ENCODE measurements at regions not wholly inside any gene's neighbourhood (a gene's known extent, or its start where the extent isn't known, plus 50 kb on each side); places are given as distances from the start of the nearest gene placed in this dataset.
A peak's percentile ranks its signal among the peaks of the same experiment; 100 is the strongest.

GRCh38 chr5:1667648-1668140 is 131.9 kb downstream of the MRPL36 start:
- H4K20me1 ChIP-seq (ENCODE audit: low read length): no peaks in the 10 kb centered on the region
- H3K4me3 ChIP-seq (ENCODE audit: low read length): no peak overlapping the region
- H3K9me2 ChIP-seq (replicated peaks; ENCODE audit: low read length): no peaks in the 10 kb centered on the region
- no peaks in the 10 kb centered on the region for H3K36me3 ChIP-seq (ENCODE audit: low read depth, low read length)
- no peaks in the 10 kb centered on the region for H3K4me1 ChIP-seq (ENCODE audit: insufficient read depth, low read length)
- no peaks in the 10 kb centered on the region for H3F3A ChIP-seq (ENCODE audit: low read length, unreplicated experiment)
- H3K9ac ChIP-seq (ENCODE audit: low read length): no peak overlapping the region
- ChIA-PET POLR2A (ENCODE audit: unreplicated experiment) (no interaction called here), CTCF (no interaction called here)
- no peak overlapping the region for H3K27ac ChIP-seq (ENCODE audit: low read length)
- TF ChIP-seq CTCF (conservative IDR thresholded peaks at IDR 0.05; ENCODE audit: low read depth, low read length): no peak
- TF ChIP-seq EZH2 (IDR thresholded peaks at IDR 0.05; ENCODE audit: low read length, unreplicated experiment): no peak
- TF ChIP-seq EZH2phosphoT487 (IDR thresholded peaks at IDR 0.05; ENCODE audit: borderline replicate concordance, low read length): no peak
- intact Hi-C loops (cut with micrococcal nuclease): no loop called here
- H3K9me3 ChIP-seq (ENCODE audit: low read length): no peaks in the 10 kb centered on the region
- no peak for ATAC-seq
- peaks cover 52% of the 10 kb centered on the region for H3K27me3 ChIP-seq (ENCODE audit: low read length)
- no peak overlapping the region for H2AFZ ChIP-seq (ENCODE audit: low read length)
- no peak overlapping the region for H3K4me2 ChIP-seq (ENCODE audit: low read length)
- no TSS peak for BruUV-seq (replicated peaks)
- no peak for DNase-seq
- H3K79me2 ChIP-seq (ENCODE audit: low read length): no peaks in the 10 kb centered on the region

GRCh38 chr5:1666812-1667588 is 132.6 kb downstream of the MRPL36 start:
- Histone ChIP-seq H2AFZ (ENCODE audit: low read length) (no peak overlapping the region), H3K9me3 (ENCODE audit: low read length) (no peaks in the 10 kb centered on the region), H4K20me1 (ENCODE audit: low read length) (no peaks in the 10 kb centered on the region), H3K36me3 (ENCODE audit: low read depth, low read length) (no peaks in the 10 kb centered on the region), H3K27me3 (ENCODE audit: low read length) (peaks cover 46% of the 10 kb centered on the region), H3K79me2 (ENCODE audit: low read length) (no peaks in the 10 kb centered on the region), H3K9me2 (replicated peaks; ENCODE audit: low read length) (no peaks in the 10 kb centered on the region), H3K4me3 (ENCODE audit: low read length) (no peak overlapping the region), H3K4me1 (ENCODE audit: insufficient read depth, low read length) (no peaks in the 10 kb centered on the region), H3K27ac (ENCODE audit: low read length) (no peak overlapping the region), H3K4me2 (ENCODE audit: low read length) (peak overlapping the region; percentile 54; the same call in 1 of the 2 replicates), H3K9ac (ENCODE audit: low read length) (no peak overlapping the region), H3F3A (ENCODE audit: low read length, unreplicated experiment) (no peaks in the 10 kb centered on the region)
- no peak for ATAC-seq
- BruUV-seq (replicated peaks): no TSS peak
- intact Hi-C loops (cut with micrococcal nuclease): no loop called here
- CTCF ChIA-PET: interaction anchor here (0.7 kb wide), 1 partner anchor 17 kb away, joined by 4 read pairs; no protein-coding TSS in a partner anchor
- POLR2A ChIA-PET (ENCODE audit: unreplicated experiment): no interaction called here
- peak; percentile 44 for DNase-seq
- no peak for TF ChIP-seq EZH2phosphoT487 (IDR thresholded peaks at IDR 0.05; ENCODE audit: borderline replicate concordance, low read length)
- peak; percentile 32 for TF ChIP-seq CTCF (conservative IDR thresholded peaks at IDR 0.05; ENCODE audit: low read depth, low read length)

GRCh38 chr5:1666221-1666620 is 133.4 kb downstream of the MRPL36 start:
- H3K4me1 ChIP-seq (ENCODE audit: insufficient read depth, low read length): no peaks in the 10 kb centered on the region
- H2AFZ ChIP-seq (ENCODE audit: low read length): no peak overlapping the region
- peaks cover 46% of the 10 kb centered on the region for H3K27me3 ChIP-seq (ENCODE audit: low read length)
- H3K9me2 ChIP-seq (replicated peaks; ENCODE audit: low read length): no peaks in the 10 kb centered on the region
- intact Hi-C loops (cut with micrococcal nuclease): no loop called here
- ChIA-PET POLR2A (ENCODE audit: unreplicated experiment) (no interaction called here), CTCF (no interaction called here)
- no peak for ATAC-seq
- no peaks in the 10 kb centered on the region for H3F3A ChIP-seq (ENCODE audit: low read length, unreplicated experiment)
- no TSS peak for BruUV-seq (replicated peaks)
- no peak overlapping the region for H3K9ac ChIP-seq (ENCODE audit: low read length)
- H4K20me1 ChIP-seq (ENCODE audit: low read length): no peaks in the 10 kb centered on the region
- no peaks in the 10 kb centered on the region for H3K36me3 ChIP-seq (ENCODE audit: low read depth, low read length)
- H3K4me2 ChIP-seq (ENCODE audit: low read length): no peak overlapping the region
- TF ChIP-seq CTCF (conservative IDR thresholded peaks at IDR 0.05; ENCODE audit: low read depth, low read length) (no peak), EZH2 (IDR thresholded peaks at IDR 0.05; ENCODE audit: low read length, unreplicated experiment) (no peak), EZH2phosphoT487 (IDR thresholded peaks at IDR 0.05; ENCODE audit: borderline replicate concordance, low read length) (no peak)
- no peak overlapping the region for H3K4me3 ChIP-seq (ENCODE audit: low read length)
- H3K9me3 ChIP-seq (ENCODE audit: low read length): no peaks in the 10 kb centered on the region
- H3K27ac ChIP-seq (ENCODE audit: low read length): no peak overlapping the region
- H3K79me2 ChIP-seq (ENCODE audit: low read length): no peaks in the 10 kb centered on the region
- DNase-seq: no peak
